A549 (cell line): ENCODE measurements at regions not wholly inside any gene's neighbourhood (a gene's known extent, or its start where the extent isn't known, plus 50 kb on each side); places are given as distances from the start of the nearest gene placed in this dataset.

Experiments used
- ATAC-seq, 2 experiments: fragments of 200-7000 bp in 1 of 2; fragments of >200 bp in 1 of 2; cut with Nextera tagmentation in 1 of 2; cut with Tn5 transposase in 1 of 2; 3 replicates each; pipeline versions ENCODE4 v1.8.0 to v1.9.1; 2018 to 2020; ENCODE audit warnings: mild to moderate bottlenecking in 1 of 2, moderate library complexity in 1 of 2
- CTCF ChIA-PET: fragments of 300-600 bp; sonication (Branson Sonifier 250); formaldehyde crosslinking; extraction: SDS; loops from one replicate; lab custom pipeline; 2021; ENCODE audit warnings: antibody characterized with exemption, inconsistent platforms; lab: Yijun Ruan, JAX
- POLR2A ChIA-PET: fragments of 350-600 bp; formaldehyde crosslinking; extraction: SDS; loops from one replicate; lab custom pipeline; 2021; ENCODE audit warnings: antibody characterized with exemption, inconsistent platforms; lab: Yijun Ruan, JAX
- DNase-seq, 2 experiments: peaks; one replicate each; pipeline versions ENCODE4 v3.0.0 to v3.0.0-alpha.2; 2011 to 2016; ENCODE audit warnings: low read depth in 1 of 2, low spot score in 1 of 2
- FAIRE-seq: peaks from 2 replicates; lab custom pipeline; 2011; peaks lifted over from hg19 to GRCh38; lab: Jason Lieb, UNC
- H3K27ac ChIP-seq, 2 experiments: fragments of >200 bp; sonication (Bioruptor Twin); formaldehyde crosslinking; 3 replicates each; pipeline ENCODE4 v1.5.1; 2016 to 2017
- H3K4me1 ChIP-seq: fragments of >200 bp; sonication (Bioruptor Twin); formaldehyde crosslinking; 3 replicates; pipeline ENCODE4 v1.6.1; 2016
- H3K4me2 ChIP-seq: fragments of >200 bp; sonication (Bioruptor Twin); formaldehyde crosslinking; 3 replicates; pipeline ENCODE4 v1.6.1; 2016
- H3K4me3 ChIP-seq: fragments of >200 bp; sonication (Bioruptor Twin); formaldehyde crosslinking; 3 replicates; pipeline ENCODE4 v1.5.1; 2016
- H3K9me3 ChIP-seq: fragments of >200 bp; sonication (Bioruptor Twin); formaldehyde crosslinking; 3 replicates; pipeline ENCODE4 v1.6.1; 2016
- BCL3 ChIP-seq: fragments of >200 bp; sonication (Bioruptor Twin); formaldehyde crosslinking; IDR thresholded peaks from 3 replicates; pipeline ENCODE4 v1.6.1; 2016
- BHLHE40 ChIP-seq: IDR thresholded peaks from 2 replicates; pipeline ENCODE4 v1.6.1; 2012; ENCODE audit warnings: low read depth, low read length, inconsistent platforms
- CHD2 ChIP-seq: fragments of 150-350 bp; IDR thresholded peaks from 2 replicates; pipeline ENCODE4 v1.6.1; 2014; ENCODE audit warnings: low read length; ENCODE audit not compliant: partially characterized antibody
- EHF ChIP-seq: fragments of 250-450 bp; sonication (Bioruptor Pico); IDR thresholded peaks from 2 replicates; pipeline ENCODE4 v1.5.0; 2020; ENCODE audit warnings: mild to moderate bottlenecking
- EHMT2 ChIP-seq: fragments of 200-600 bp; sonication (generic); IDR thresholded peaks from 2 replicates; pipeline ENCODE4 v1.6.1; 2016; ENCODE audit warnings: antibody characterized with exemption, low read depth, mild to moderate bottlenecking, moderate library complexity
- FOSB ChIP-seq: fragments of 250-450 bp; sonication (Bioruptor Pico); IDR thresholded peaks from 2 replicates; pipeline ENCODE4 v1.5.0; 2020; ENCODE audit warnings: mild to moderate bottlenecking, moderate library complexity
- FOXS1 ChIP-seq: fragments of 250-450 bp; sonication (Bioruptor Pico); IDR thresholded peaks from 2 replicates; pipeline ENCODE4 v1.5.0; 2020; ENCODE audit warnings: mild to moderate bottlenecking, moderate library complexity
- HOXA7 ChIP-seq: fragments of 250-450 bp; sonication (Bioruptor Pico); IDR thresholded peaks from 2 replicates; pipeline ENCODE4 v1.5.0; 2020; ENCODE audit warnings: mild to moderate bottlenecking, moderate library complexity
- HOXB5 ChIP-seq: fragments of 250-450 bp; sonication (Bioruptor Pico); IDR thresholded peaks from 2 replicates; pipeline ENCODE4 v1.5.0; 2020; ENCODE audit warnings: mild to moderate bottlenecking, moderate library complexity
- JUNB ChIP-seq: fragments of >200 bp; sonication (Bioruptor Twin); formaldehyde crosslinking; IDR thresholded peaks from 2 replicates; pipeline ENCODE4 v1.6.1; 2016
- KDM1A ChIP-seq: fragments of 200-600 bp; sonication (generic); IDR thresholded peaks from 2 replicates; pipeline ENCODE4 v1.6.1; 2016; ENCODE audit warnings: low read depth, mild to moderate bottlenecking
- MAX ChIP-seq: IDR thresholded peaks from 2 replicates; pipeline ENCODE4 v1.6.1; 2012
- NFE2L2 ChIP-seq: fragments of 150-350 bp; conservative IDR thresholded peaks from 2 replicates; pipeline ENCODE4 v1.6.1; 2014; ENCODE audit warnings: low read length
- POLR2AphosphoS2 ChIP-seq: conservative IDR thresholded peaks from 2 replicates; pipeline ENCODE4 v1.6.1; 2012; ENCODE audit warnings: low read length, improper control_type of control experiment, inconsistent platforms
- RCOR1 ChIP-seq: fragments of 150-350 bp; IDR thresholded peaks from 2 replicates; pipeline ENCODE4 v1.6.1; 2014; ENCODE audit warnings: antibody characterized with exemption, low read length, low read depth
- RFX5 ChIP-seq: fragments of 450-650 bp; IDR thresholded peaks from 2 replicates; pipeline ENCODE4 v1.7.1; 2014; ENCODE audit warnings: antibody characterized with exemption, mild to moderate bottlenecking, moderate library complexity
- RNF2 ChIP-seq: fragments of 200-600 bp; sonication (generic); IDR thresholded peaks from 2 replicates; pipeline ENCODE4 v1.6.1; 2016; ENCODE audit warnings: low read depth, mild to moderate bottlenecking, antibody characterized with exemption, moderate library complexity, borderline replicate concordance
- SMC3 ChIP-seq: fragments of >200 bp; sonication (Bioruptor Twin); formaldehyde crosslinking; IDR thresholded peaks from 3 replicates; pipeline ENCODE4 v1.6.1; 2018; ENCODE audit warnings: inconsistent platforms
- TP53 ChIP-seq: fragments of 250-450 bp; sonication (Bioruptor Pico); IDR thresholded peaks from 2 replicates; pipeline ENCODE4 v1.5.0; 2021; ENCODE audit warnings: mild to moderate bottlenecking, moderate library complexity
- ZC3H11A ChIP-seq: fragments of 450-650 bp; IDR thresholded peaks from 2 replicates; pipeline ENCODE4 v1.6.1; 2014; ENCODE audit warnings: antibody characterized with exemption, mild to moderate bottlenecking
- WGBS: methylation state at CpG from one replicate; pipeline ENCODE4 v1.1.6; 2017; ENCODE audit errors: missing lambda C conversion rate; 5-methylcytosine and 5-hydroxymethylcytosine counted together
- TF ChIP-seq, protein P1 (sequence below): fragments of 150-350 bp; IDR thresholded peaks from 2 replicates; pipeline ENCODE4 v1.6.1; 2014; ENCODE audit warnings: low read depth, mild to moderate bottlenecking, low read length
- TF ChIP-seq, protein P2 (sequence below): fragments of 450-650 bp; IDR thresholded peaks from 2 replicates; pipeline ENCODE4 v1.6.1; 2014; ENCODE audit warnings: antibody characterized with exemption
- TF ChIP-seq, protein P3 (sequence below): IDR thresholded peaks from 2 replicates; pipeline ENCODE4 v1.6.1; 2012
- TF ChIP-seq, protein P4 (sequence below): IDR thresholded peaks from 2 replicates; pipeline ENCODE4 v1.6.1; 2012; ENCODE audit warnings: low read depth, borderline replicate concordance
- TF ChIP-seq, protein P5 (sequence below): fragments of >200 bp; sonication (Bioruptor Twin); formaldehyde crosslinking; IDR thresholded peaks from 3 replicates; pipeline ENCODE4 v1.5.1; 2016

GRCh38 chr14:58777541-58777979 lies 139.8 kb downstream of the DACT1 start (continued):
- TF ChIP-seq BCL3, result no peak
- TF ChIP-seq, protein P1, sequence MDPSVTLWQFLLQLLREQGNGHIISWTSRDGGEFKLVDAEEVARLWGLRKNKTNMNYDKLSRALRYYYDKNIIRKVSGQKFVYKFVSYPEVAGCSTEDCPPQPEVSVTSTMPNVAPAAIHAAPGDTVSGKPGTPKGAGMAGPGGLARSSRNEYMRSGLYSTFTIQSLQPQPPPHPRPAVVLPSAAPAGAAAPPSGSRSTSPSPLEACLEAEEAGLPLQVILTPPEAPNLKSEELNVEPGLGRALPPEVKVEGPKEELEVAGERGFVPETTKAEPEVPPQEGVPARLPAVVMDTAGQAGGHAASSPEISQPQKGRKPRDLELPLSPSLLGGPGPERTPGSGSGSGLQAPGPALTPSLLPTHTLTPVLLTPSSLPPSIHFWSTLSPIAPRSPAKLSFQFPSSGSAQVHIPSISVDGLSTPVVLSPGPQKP, result no peak
- TF ChIP-seq JUNB, result no peak

DNA sequence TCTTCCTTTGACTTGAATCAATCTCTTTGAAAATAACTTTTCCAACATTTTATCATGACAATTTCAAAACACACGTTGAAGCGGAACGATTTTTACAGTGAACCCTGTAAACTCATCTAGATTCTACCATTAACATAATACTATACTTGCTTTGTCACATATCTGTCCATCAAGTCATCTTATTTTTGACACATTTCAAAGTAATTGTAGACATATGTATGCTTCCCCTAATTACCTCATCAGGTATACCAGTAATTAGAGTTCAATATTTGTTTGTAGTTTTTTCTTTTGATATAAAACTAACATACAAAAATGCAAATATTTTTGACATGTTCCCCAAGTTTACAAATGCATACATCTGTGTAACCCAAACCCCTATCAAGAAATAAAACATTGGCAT lies 140.4 kb downstream of the DACT1 start:
- POLR2A ChIA-PET, result no interaction called here
- Histone ChIP-seq H3K4me2 (no peak overlapping the region), H3K27ac (no peak overlapping the region), H3K4me3 (no peak overlapping the region), H3K4me1 (no peaks in the 10 kb centered on the region), H3K9me3 (no peaks in the 10 kb centered on the region)
- CTCF ChIA-PET, result no interaction called here
- no peak for DNase-seq
- no peak for ATAC-seq
- TF ChIP-seq SMC3 (no peak), FOXS1 (no peak), ZC3H11A (no peak), TP53 (CRISPR knock-in tag) (no peak), BHLHE40 (no peak), JUNB (no peak), HOXA7 (CRISPR knock-in tag) (no peak), NFE2L2 (no peak), MAX (no peak), EHMT2 (no peak), RNF2 (no peak)
- TF ChIP-seq, protein P2, sequence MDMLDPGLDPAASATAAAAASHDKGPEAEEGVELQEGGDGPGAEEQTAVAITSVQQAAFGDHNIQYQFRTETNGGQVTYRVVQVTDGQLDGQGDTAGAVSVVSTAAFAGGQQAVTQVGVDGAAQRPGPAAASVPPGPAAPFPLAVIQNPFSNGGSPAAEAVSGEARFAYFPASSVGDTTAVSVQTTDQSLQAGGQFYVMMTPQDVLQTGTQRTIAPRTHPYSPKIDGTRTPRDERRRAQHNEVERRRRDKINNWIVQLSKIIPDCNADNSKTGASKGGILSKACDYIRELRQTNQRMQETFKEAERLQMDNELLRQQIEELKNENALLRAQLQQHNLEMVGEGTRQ, result no peak
- TF ChIP-seq, protein P3, sequence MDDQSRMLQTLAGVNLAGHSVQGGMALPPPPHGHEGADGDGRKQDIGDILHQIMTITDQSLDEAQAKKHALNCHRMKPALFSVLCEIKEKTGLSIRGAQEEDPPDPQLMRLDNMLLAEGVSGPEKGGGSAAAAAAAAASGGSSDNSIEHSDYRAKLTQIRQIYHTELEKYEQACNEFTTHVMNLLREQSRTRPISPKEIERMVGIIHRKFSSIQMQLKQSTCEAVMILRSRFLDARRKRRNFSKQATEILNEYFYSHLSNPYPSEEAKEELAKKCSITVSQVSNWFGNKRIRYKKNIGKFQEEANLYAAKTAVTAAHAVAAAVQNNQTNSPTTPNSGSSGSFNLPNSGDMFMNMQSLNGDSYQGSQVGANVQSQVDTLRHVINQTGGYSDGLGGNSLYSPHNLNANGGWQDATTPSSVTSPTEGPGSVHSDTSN, result no peak
- 84% methylated on average over 3 of the region's 3 CpGs for WGBS
- FAIRE-seq, result no peak

DNA sequence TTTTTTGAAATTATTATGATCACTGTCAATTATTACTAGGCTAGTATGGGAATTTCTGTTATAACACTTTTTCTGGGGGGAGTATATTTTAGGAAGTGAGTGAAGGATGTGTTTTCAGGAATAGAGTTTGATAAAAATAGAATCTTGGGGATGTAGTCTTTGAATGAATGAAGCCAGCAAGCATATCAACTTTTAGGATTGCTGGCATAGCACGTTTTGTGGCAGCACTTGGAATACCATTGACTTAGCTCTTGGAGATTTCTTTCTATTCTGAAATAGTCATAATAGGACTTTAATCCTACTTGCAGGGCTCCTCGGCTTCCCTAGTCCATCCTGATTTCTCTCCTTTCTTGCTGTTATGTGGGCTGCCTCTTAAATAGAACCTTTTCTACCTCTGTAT lies 141.6 kb downstream of the DACT1 start:
- ATAC-seq (no peak), FAIRE-seq (no peak), DNase-seq (no peak)
- no peaks in the 10 kb centered on the region for H3K4me1 ChIP-seq
- CTCF ChIA-PET, result no interaction called here
- H3K27ac ChIP-seq, result no peak overlapping the region
- H3K9me3 ChIP-seq, result no peaks in the 10 kb centered on the region
- 21% methylated on average over 2 of the region's 2 CpGs for WGBS
- TF ChIP-seq BHLHE40, result no peak
- TF ChIP-seq CHD2, result no peak
- no peak for TF ChIP-seq POLR2AphosphoS2
- TF ChIP-seq KDM1A, result no peak
- no peak for TF ChIP-seq MAX
- TF ChIP-seq, protein P4, sequence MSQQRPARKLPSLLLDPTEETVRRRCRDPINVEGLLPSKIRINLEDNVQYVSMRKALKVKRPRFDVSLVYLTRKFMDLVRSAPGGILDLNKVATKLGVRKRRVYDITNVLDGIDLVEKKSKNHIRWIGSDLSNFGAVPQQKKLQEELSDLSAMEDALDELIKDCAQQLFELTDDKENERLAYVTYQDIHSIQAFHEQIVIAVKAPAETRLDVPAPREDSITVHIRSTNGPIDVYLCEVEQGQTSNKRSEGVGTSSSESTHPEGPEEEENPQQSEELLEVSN, result no peak
- TF ChIP-seq EHF (CRISPR knock-in tag), result no peak
- TF ChIP-seq, protein P5, sequence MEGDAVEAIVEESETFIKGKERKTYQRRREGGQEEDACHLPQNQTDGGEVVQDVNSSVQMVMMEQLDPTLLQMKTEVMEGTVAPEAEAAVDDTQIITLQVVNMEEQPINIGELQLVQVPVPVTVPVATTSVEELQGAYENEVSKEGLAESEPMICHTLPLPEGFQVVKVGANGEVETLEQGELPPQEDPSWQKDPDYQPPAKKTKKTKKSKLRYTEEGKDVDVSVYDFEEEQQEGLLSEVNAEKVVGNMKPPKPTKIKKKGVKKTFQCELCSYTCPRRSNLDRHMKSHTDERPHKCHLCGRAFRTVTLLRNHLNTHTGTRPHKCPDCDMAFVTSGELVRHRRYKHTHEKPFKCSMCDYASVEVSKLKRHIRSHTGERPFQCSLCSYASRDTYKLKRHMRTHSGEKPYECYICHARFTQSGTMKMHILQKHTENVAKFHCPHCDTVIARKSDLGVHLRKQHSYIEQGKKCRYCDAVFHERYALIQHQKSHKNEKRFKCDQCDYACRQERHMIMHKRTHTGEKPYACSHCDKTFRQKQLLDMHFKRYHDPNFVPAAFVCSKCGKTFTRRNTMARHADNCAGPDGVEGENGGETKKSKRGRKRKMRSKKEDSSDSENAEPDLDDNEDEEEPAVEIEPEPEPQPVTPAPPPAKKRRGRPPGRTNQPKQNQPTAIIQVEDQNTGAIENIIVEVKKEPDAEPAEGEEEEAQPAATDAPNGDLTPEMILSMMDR, result no peak
- no peak for TF ChIP-seq RCOR1
- TF ChIP-seq HOXB5 (CRISPR knock-in tag), result no peak
- TF ChIP-seq RFX5, result no peak
- no peak for TF ChIP-seq FOSB
- TF ChIP-seq TP53 (CRISPR knock-in tag), result no peak
- H3K4me3 ChIP-seq, result no peak overlapping the region
- H3K4me2 ChIP-seq, result no peak overlapping the region
- POLR2A ChIA-PET, result no interaction called here
